DOHH2 (cell line): ENCODE measurements at regions not wholly inside any gene's neighbourhood (a gene's known extent, or its start where the extent isn't known, plus 50 kb on each side); places are given as distances from the start of the nearest gene placed in this dataset.

Source experiments
- EZH2phosphoT487 ChIP-seq: fragments of 200-600 bp; sonication (generic); IDR thresholded peaks from 2 replicates; pipeline ENCODE4 v1.6.1; 2017; ENCODE audit warnings: borderline replicate concordance, mild to moderate bottlenecking, antibody characterized with exemption, low read length, moderate library complexity, mixed read lengths
- TF ChIP-seq, protein P1 (sequence below): fragments of 200-600 bp; sonication (generic); IDR thresholded peaks from one replicate; pipeline ENCODE4 v1.5.1; 2014; ENCODE audit warnings: antibody characterized with exemption, mild to moderate bottlenecking, low read depth, low read length; ENCODE audit not compliant: poor library complexity, severe bottlenecking

DNA sequence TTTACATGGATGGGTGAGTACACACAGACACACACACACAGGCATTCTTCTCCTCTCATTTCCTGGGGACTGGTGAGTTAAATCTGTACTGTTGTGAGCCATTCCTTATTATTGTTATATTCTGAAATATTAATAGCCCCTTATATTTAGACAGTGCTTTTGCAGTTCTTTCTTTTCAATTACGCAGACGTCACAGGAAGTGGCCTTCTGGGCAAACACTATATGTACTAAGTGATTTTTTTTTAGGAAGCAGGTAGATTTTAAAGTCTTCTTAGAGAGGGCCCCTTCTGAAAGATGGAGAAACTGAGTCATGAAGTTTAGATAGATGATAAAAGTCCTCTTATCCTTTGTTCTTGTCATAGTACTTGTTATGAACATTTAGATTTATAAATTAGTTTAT, 1213.6 kb downstream of the VRK1 start:
- TF ChIP-seq EZH2phosphoT487, result no peak
- TF ChIP-seq, protein P1, sequence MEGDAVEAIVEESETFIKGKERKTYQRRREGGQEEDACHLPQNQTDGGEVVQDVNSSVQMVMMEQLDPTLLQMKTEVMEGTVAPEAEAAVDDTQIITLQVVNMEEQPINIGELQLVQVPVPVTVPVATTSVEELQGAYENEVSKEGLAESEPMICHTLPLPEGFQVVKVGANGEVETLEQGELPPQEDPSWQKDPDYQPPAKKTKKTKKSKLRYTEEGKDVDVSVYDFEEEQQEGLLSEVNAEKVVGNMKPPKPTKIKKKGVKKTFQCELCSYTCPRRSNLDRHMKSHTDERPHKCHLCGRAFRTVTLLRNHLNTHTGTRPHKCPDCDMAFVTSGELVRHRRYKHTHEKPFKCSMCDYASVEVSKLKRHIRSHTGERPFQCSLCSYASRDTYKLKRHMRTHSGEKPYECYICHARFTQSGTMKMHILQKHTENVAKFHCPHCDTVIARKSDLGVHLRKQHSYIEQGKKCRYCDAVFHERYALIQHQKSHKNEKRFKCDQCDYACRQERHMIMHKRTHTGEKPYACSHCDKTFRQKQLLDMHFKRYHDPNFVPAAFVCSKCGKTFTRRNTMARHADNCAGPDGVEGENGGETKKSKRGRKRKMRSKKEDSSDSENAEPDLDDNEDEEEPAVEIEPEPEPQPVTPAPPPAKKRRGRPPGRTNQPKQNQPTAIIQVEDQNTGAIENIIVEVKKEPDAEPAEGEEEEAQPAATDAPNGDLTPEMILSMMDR, result no peak
